DMS79 treated with DMSO at 0.1 percent for 48 hours (cell line): ENCODE measurements at regions not wholly inside any gene's neighbourhood (a gene's known extent, or its start where the extent isn't known, plus 50 kb on each side); places are given as distances from the start of the nearest gene placed in this dataset.
"Not testable (repeated sequence)": the region's sequence is repeated elsewhere in the genome, so short reads cannot be mapped to it uniquely, and the experiment has no call there.

Source experiments
- DNase-seq: peaks from one replicate; lab custom pipeline; 2025; lab: John Stamatoyannopoulos, UW

- no peak for DNase-seq
Measured at GRCh38 chr1:218933513-218933912, 240.2 kb upstream of the LYPLAL1 start.

GRCh38 chr1:218935408-218935807 is 238.3 kb upstream of the LYPLAL1 start:
- not testable (repeated sequence) for DNase-seq

GRCh38 chr1:218938259-218938658 is 235.4 kb upstream of the LYPLAL1 start:
- no peak for DNase-seq

GRCh38 chr1:218939095-218939494 is 234.6 kb upstream of the LYPLAL1 start:
- DNase-seq: no peak

- DNase-seq: no peak
Measured at GRCh38 chr1:218942431-218942830, 231.2 kb upstream of the LYPLAL1 start.

GRCh38 chr1:218943371-218943770 is 230.3 kb upstream of the LYPLAL1 start:
- no peak for DNase-seq

GRCh38 chr1:218945050-218945449 is 228.6 kb upstream of the LYPLAL1 start:
- no peak for DNase-seq

GRCh38 chr1:218946147-218946546 is 227.5 kb upstream of the LYPLAL1 start:
- no peak for DNase-seq

GRCh38 chr1:218948446-218948845 is 225.2 kb upstream of the LYPLAL1 start:
- DNase-seq: no peak

GRCh38 chr1:218953386-218953785 is 220.3 kb upstream of the LYPLAL1 start:
- no peak for DNase-seq

- no peak for DNase-seq
Measured at GRCh38 chr1:218957971-218958370, 215.7 kb upstream of the LYPLAL1 start.

- no peak for DNase-seq
Measured at GRCh38 chr1:218959784-218960183, 213.9 kb upstream of the LYPLAL1 start.

- no peak for DNase-seq
Measured at GRCh38 chr1:218964471-218965185, 209.1 kb upstream of the LYPLAL1 start.

- DNase-seq: no peak
Measured at GRCh38 chr1:218965821-218966220, 207.9 kb upstream of the LYPLAL1 start.

- no peak for DNase-seq
Measured at GRCh38 chr1:218967254-218967653, 206.4 kb upstream of the LYPLAL1 start.

- no peak for DNase-seq
Measured at GRCh38 chr1:218967836-218968235, 205.8 kb upstream of the LYPLAL1 start.

GRCh38 chr1:218969006-218969405 is 204.7 kb upstream of the LYPLAL1 start:
- DNase-seq: no peak

- no peak for DNase-seq
Measured at GRCh38 chr1:218970397-218970990, 203.2 kb upstream of the LYPLAL1 start.

GRCh38 chr1:218971156-218971555 is 202.5 kb upstream of the LYPLAL1 start:
- DNase-seq: no peak

GRCh38 chr1:218980881-218981280 is 192.8 kb upstream of the LYPLAL1 start:
- DNase-seq: no peak

GRCh38 chr1:218982482-218982881 is 191.2 kb upstream of the LYPLAL1 start:
- no peak for DNase-seq

GRCh38 chr1:218983433-218983832 is 190.2 kb upstream of the LYPLAL1 start:
- DNase-seq: no peak

GRCh38 chr1:218983848-218984247 is 189.8 kb upstream of the LYPLAL1 start:
- no peak for DNase-seq

GRCh38 chr1:218985424-218985984 is 188.2 kb upstream of the LYPLAL1 start:
- no peak for DNase-seq
